Mucosa of gallbladder (tissue), 1 donor: ENCODE measurements at regions not wholly inside any gene's neighbourhood (a gene's known extent, or its start where the extent isn't known, plus 50 kb on each side); places are given as distances from the start of the nearest gene placed in this dataset.

ENCODE experiments used
- DNase-seq: peaks from one replicate; pipeline ENCODE4 v3.0.0-alpha.2; 2020; ENCODE audit warnings: low spot score
- donor health status: DM: no; HTN: no; CAD: no.

DNA sequence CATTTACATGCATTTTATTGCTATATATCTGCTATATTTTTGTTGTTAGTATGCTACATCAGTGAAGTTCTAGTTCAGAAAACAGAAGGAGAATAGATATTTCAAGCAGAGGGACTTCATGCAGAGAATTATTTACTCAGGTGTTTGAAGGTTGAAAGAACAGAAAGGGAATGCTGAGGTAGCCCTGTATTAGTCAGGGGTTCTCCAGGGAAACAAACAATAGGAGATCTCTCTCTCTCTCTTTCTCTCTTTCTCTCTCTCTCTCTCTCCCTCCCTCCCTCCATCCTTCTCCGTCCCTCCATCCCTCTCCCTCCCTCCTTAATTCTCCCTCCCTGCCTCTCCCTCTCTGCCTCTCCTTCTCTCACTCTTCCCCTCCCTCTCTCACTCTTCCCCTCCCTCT, 114.3 kb upstream of the TDRD3 start:
- DNase-seq, result no peak

DNA sequence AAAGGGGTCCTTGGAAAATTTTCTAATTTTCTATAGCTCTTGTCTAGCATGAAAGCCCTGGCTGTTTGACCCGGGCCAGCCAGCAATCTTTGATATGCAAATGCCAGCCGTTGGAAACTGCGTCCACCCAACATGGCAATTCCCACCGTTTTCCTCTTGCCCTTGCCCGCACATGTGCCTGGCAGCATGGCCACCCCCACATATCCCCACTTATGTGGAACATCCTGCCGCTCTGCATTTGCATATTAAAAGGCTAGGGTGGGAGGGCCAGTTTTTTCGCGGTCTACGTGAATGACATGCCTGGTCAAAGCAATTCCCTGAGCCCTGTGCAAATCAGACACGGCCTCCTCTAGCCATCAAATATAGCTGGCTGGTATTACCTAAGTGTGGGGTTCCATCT, 110.3 kb upstream of the TDRD3 start:
- DNase-seq, result no peak

- no peak for DNase-seq
These were observed 108.5 kb upstream of the TDRD3 start for GRCh38 chr13:60288569-60288968.

DNA sequence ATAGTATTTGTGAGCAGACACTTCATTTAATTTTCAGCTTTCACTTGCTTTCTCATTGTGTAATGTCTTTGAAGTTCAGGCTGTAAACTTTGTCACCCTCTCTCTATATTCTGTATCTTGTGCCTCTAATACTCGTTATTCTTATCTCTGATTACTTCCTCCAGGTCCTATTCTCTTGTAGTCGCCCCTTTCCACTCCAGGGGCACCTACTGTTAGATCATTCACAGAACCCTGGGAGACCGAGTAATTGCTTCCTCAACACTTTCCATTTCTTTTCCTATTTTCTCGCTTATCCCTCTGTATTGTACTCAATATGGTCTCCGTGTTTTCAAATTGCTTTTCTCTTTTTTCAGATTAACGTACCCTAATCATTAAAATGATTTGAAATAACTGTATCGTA, 93.9 kb upstream of the TDRD3 start:
- no peak for DNase-seq

DNA sequence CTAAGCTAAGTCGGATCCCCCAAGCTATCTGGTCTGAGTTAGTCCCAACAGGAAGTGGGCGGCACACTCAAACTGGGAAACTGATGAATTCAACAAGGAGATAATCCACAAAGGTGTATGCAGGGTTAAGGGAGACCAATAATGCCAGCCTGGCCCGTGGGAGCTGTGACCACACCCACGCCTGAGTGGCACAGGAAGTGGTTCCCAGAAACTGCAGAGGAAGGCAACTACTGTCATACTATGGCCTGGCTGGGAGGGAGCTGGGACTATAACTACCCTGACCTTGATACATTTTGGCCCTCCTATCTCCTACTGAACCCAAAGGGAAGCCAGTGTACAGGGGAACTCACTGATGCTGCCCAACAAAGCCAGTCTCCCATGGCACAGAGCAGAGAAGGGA, 85.5 kb upstream of the TDRD3 start:
- no peak for DNase-seq

DNA sequence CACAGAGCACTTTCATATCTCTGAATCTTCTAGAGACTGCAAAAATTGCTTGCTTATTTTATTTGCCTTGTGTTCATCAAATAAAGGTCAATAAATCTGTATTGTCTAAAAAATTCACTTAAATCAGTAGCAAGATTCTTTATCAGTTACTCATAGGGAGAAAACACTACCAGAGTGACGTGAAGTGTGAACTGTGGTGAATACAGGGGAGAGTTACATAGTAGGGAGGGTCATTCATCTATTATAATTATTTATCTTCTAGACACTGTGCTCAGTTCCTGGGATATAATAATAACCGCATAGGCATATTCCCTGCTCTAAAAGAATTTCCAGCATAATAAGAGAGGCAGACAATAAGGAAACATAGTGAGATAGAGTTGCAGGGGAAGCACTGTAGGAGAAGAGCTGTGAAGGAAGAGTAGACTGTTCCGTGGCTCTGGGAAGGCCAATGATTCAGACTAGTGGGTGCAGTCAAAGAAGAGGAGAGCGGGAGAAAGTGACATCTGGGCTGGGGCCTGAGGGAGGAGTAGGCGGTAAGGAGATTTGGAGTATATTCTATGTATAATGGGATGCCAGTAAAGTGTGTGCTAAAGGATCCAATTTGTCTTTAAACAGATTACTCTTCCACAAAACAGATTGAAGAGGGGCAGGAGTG, 84.0 kb upstream of the TDRD3 start:
- no peak for DNase-seq

GRCh38 chr13:60318186-60318585, 78.8 kb upstream of the TDRD3 start:
- DNase-seq, result no peak

GRCh38 chr13:60324131-60324530, 72.9 kb upstream of the TDRD3 start:
- DNase-seq, result no peak

GRCh38 chr13:60326273-60326672, 70.7 kb upstream of the TDRD3 start:
- no peak for DNase-seq

GRCh38 chr13:60327511-60327910, 69.5 kb upstream of the TDRD3 start:
- DNase-seq, result no peak

DNA sequence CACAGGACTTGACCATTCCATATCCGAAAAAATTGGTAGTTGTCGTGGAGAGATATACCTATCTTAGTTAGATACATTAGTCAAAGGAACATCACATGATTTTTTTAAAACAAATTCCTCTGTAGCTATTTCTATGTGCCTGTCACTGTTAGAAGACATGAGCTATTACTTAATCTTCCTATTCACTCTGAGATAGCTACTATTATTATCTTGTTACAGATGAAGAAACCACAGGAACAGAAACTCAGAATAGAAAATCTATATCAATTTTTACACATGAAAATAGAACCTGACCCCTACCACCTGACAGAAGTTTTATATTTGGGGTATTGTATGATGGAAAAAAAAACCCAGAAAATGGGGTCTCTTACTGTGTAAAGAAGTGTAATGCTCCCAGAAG, 68.9 kb upstream of the TDRD3 start:
- DNase-seq, result no peak

DNA sequence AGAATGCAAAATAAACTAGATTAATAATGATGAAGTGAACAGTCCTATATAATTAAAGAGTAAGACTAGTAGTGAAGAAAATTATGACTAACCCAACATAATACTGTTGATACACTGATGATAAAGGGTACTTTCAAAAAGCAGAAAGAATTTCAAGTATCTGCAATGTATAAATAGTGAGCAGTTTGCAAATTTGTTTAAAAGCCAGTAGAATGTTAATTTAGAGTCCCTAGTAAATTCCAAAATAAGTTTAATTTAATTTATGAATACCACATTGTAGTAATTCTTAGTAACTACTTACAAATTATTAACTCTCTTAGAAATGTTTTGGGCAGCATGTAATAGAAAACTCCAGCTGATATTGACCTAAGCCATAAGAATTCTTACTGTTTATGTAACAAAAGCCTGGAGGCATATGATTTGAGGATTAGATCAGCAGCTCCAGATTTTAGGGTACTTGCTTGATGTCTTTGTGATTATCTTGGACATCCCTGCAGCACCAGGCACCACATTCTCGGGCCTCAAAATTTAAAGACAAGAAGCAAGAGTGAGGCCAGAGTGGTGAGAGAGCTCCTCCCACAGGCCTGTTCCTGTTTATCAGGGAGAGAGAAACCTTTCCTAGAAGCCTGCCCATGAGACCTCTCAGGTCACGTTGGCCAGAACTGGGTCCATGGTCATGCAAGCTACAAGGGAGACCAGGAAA, 67.6 kb upstream of the TDRD3 start:
- peak; percentile 16 for DNase-seq

- no peak for DNase-seq
These were observed 65.6 kb upstream of the TDRD3 start for GRCh38 chr13:60331249-60332012.

GRCh38 chr13:60332682-60333081, 64.3 kb upstream of the TDRD3 start:
- DNase-seq, result no peak

DNA sequence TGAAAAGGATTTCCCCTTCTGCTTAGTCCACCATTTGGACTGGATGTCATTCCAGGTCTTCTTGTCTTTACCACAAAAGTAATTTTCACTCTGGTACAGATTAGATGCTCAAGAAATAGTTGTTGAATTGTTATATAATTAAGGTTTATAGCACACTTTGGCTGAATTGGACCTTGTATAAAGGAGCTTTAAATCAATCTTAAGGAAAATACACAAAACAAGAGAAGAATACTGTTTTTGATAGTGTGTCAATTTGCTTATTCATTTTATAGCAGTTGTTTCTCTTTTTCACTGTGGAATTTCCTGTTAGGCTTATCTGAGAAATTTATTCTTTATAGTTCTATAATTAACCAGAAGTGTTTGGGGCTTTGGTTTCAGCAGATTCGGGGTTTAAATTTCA, 62.7 kb upstream of the TDRD3 start:
- DNase-seq, result no peak

DNA sequence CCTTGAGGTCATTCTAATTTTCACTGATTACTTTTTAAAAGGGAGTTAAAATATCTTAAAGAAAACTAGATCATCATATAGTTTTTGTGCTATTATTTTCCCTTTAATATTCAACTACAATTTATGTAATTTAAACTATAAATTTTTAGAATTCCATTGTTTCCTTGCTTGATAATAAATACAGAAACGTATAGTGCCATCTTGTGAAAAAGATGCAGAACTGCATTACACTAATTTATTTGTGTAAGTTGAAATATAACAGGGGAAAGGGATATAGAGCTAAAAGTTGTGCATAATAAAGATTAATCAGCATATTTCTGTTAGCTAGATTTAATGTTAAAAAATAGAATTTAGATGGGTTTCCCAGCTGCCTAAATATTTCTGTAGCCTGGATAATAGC, 61.5 kb upstream of the TDRD3 start:
- DNase-seq, result no peak

DNA sequence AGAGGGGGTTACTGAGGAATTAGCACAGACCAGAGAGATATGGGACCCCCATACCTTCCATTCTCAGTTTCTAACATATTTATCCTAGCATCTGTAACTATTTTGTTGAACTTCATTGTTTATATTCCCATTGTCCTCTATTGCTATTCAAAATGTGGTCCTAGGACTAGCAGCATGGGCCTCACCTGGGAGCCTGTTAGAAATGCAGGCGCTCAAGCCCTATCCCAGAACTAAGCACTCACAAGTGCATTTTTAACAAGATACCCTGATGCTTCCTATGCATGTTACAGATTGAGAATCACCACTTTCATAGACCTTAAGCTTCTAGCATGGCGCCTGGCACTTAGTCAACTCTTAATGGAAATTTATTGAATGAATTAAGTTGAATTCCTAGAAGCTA, 58.3 kb upstream of the TDRD3 start:
- DNase-seq, result no peak

GRCh38 chr13:60343978-60344377, 53.0 kb upstream of the TDRD3 start:
- no peak for DNase-seq

DNA sequence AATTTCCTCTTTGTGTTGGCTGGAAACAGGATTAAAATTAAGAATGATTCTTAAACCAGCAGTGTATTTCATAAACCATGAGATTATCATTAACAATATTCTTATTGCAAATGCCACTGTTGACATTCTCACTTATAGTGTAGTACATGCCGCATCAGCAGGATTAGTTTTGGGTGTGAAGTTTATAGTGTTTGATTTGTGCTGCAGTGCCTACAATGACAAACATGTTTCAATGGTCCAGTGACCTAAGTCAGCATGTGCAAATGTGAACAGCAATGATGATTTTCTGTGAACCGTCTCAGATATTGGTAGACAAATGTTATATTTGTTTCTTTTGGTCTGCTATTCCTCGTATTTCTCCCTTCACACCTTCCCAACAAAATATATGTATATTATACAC, 49.8 kb upstream of the TDRD3 start:
- no peak for DNase-seq
